GM12892 (cell line): ENCODE measurements at regions not wholly inside any gene's neighbourhood (a gene's known extent, or its start where the extent isn't known, plus 50 kb on each side); places are given as distances from the start of the nearest gene placed in this dataset.

Experiments used
- POLR2A ChIP-seq: IDR thresholded peaks from 2 replicates; pipeline ENCODE4 v1.6.1; 2011; ENCODE audit warnings: low read depth, low read length, control low read depth
- TAF1 ChIP-seq: IDR thresholded peaks from 2 replicates; pipeline ENCODE4 v1.6.1; 2011; ENCODE audit warnings: low read depth, mild to moderate bottlenecking, control low read depth, low read length, borderline replicate concordance

DNA sequence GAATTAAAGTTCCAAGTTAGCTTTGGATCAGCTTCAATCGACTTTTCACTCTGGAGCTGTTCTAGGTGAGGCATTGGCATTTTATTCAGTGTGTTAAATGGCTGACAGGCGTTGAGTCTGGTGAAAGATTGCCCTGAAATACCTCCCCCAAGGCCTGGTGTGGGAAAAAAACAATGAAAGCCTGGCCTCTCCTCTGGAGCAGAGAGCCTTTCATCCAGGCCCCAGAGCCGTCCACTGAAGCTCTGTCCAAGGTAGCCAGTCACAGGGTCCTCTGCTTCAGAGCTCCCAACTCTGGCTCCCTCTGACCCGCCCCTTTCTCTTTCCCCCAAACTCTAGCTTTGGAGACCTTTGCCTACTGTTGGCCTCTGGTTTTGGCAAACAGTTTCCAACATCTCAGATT is 123.6 kb upstream of the CRHR1 start:
- TF ChIP-seq POLR2A (no peak), TAF1 (no peak)
